Cardiac muscle cell (in vitro differentiated cells and primary cell): ENCODE measurements at regions not wholly inside any gene's neighbourhood (a gene's known extent, or its start where the extent isn't known, plus 50 kb on each side); places are given as distances from the start of the nearest gene placed in this dataset.

Source experiments
- DNase-seq, 2 donors: peaks; one replicate each; pipeline versions ENCODE4 v3.0.0 to v3.0.0-alpha.2; 2010 to 2017; ENCODE audit warnings: low read depth in 1 of 2, low spot score in 1 of 2
- H3K27ac ChIP-seq: fragments of 200-600 bp; sonication (generic); 2 replicates; pipeline ENCODE4 v1.5.1; 2016
- H3K27me3 ChIP-seq: fragments of 200-600 bp; sonication (generic); 2 replicates; pipeline ENCODE4 v1.6.0; 2016; ENCODE audit warnings: control low read depth
- H3K36me3 ChIP-seq: fragments of 200-600 bp; sonication (generic); 2 replicates; pipeline ENCODE4 v1.5.1; 2016; ENCODE audit warnings: control low read depth
- H3K4me1 ChIP-seq: fragments of 200-600 bp; sonication (generic); 2 replicates; pipeline ENCODE4 v1.8.1; 2017; ENCODE audit warnings: low read depth, mild to moderate bottlenecking, mixed run types
- H3K4me3 ChIP-seq: fragments of 200-600 bp; sonication (generic); 2 replicates; pipeline ENCODE4 v1.5.1; 2016; ENCODE audit warnings: mild to moderate bottlenecking
- H3K9me3 ChIP-seq: fragments of 200-600 bp; sonication (generic); 2 replicates; pipeline ENCODE4 v1.5.1; 2017; ENCODE audit warnings: low read depth, mild to moderate bottlenecking, control low read depth
- TF ChIP-seq, protein P1 (sequence below): IDR thresholded peaks from 2 replicates; pipeline ENCODE4 v1.5.1; 2012; ENCODE audit warnings: low read depth, mild to moderate bottlenecking, low read length

DNA sequence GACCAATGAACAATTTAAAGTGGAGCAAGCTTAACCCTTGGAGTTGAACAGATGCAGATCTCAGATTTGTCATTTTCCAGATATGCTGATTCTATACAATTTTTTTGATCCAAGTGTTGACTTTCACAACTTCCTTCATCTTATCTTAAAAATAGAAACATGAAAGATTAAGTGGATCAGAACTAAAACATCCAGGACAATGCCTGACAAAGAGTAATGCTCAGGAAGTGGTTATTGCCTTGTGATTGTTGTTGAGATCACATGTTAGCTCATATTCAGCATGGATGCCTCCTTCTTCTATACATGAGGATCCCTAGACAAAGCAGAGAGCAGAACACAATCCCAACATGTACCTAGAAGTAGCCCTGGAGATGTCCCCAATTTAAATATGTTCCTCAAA is 160.9 kb downstream of the PPARGC1A start:
- no peak overlapping the region for H3K27ac ChIP-seq
- H3K27me3 ChIP-seq = no peaks in the 10 kb centered on the region
- H3K4me3 ChIP-seq = no peak overlapping the region
- DNase-seq = peak in 1 of 2 donors; percentile 14
- H3K9me3 ChIP-seq = no peaks in the 10 kb centered on the region
- H3K4me1 ChIP-seq = no peaks in the 10 kb centered on the region
- TF ChIP-seq, protein P1, sequence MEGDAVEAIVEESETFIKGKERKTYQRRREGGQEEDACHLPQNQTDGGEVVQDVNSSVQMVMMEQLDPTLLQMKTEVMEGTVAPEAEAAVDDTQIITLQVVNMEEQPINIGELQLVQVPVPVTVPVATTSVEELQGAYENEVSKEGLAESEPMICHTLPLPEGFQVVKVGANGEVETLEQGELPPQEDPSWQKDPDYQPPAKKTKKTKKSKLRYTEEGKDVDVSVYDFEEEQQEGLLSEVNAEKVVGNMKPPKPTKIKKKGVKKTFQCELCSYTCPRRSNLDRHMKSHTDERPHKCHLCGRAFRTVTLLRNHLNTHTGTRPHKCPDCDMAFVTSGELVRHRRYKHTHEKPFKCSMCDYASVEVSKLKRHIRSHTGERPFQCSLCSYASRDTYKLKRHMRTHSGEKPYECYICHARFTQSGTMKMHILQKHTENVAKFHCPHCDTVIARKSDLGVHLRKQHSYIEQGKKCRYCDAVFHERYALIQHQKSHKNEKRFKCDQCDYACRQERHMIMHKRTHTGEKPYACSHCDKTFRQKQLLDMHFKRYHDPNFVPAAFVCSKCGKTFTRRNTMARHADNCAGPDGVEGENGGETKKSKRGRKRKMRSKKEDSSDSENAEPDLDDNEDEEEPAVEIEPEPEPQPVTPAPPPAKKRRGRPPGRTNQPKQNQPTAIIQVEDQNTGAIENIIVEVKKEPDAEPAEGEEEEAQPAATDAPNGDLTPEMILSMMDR = no peak
- no peaks in the 10 kb centered on the region for H3K36me3 ChIP-seq

DNA sequence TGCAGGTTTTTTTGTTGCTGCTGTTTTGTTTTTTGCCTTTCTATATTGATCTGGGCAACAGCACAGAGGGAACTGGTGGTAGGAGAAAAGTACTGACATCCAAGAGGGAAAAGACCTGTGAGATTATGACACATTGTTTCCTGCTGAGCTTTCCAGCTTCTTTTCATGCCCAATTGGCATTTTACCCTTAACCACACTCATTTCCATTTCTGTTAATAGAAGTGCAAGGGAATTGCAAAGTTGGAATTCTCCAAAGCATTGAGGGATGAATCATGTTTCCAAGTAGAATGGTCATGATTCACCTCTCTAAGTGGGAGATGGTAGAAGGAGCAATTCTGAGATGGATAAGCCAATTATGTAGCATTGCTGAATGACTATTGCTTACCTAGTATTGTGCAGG is 161.5 kb downstream of the PPARGC1A start:
- peak in 1 of 2 donors; percentile 88 for DNase-seq

DNA sequence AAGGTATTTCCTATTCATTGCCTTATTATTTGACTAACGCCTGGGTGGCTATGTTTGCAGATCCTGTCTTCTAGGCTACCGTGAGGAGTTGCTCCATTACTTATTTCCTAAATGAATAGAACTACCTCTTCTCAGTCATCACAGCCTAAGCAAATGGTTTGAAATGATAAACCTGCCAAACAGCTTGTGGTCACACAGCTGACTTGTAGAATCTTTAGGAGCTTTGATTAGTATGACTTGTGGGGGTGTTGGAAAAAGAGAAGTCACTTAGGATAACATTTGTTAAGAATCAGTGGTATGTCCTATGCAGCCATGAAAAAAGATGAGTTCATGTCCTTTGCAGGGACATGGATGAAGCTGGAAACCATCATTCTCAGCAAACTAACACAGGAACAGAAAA is 169.3 kb downstream of the PPARGC1A start:
- Histone ChIP-seq H3K4me3 (no peak overlapping the region), H3K27ac (no peak overlapping the region), H3K36me3 (no peaks in the 10 kb centered on the region), H3K4me1 (no peaks in the 10 kb centered on the region), H3K9me3 (no peaks in the 10 kb centered on the region), H3K27me3 (no peaks in the 10 kb centered on the region)
- TF ChIP-seq, protein P1 = no peak
- DNase-seq = no peak

More for the DNA sequence above, 161.5 kb downstream of the PPARGC1A start:
- Histone ChIP-seq H3K27me3 (no peaks in the 10 kb centered on the region), H3K36me3 (no peaks in the 10 kb centered on the region), H3K4me3 (no peak overlapping the region), H3K27ac (no peak overlapping the region), H3K9me3 (no peaks in the 10 kb centered on the region), H3K4me1 (no peaks in the 10 kb centered on the region)
- TF ChIP-seq, protein P1 = no peak

DNA sequence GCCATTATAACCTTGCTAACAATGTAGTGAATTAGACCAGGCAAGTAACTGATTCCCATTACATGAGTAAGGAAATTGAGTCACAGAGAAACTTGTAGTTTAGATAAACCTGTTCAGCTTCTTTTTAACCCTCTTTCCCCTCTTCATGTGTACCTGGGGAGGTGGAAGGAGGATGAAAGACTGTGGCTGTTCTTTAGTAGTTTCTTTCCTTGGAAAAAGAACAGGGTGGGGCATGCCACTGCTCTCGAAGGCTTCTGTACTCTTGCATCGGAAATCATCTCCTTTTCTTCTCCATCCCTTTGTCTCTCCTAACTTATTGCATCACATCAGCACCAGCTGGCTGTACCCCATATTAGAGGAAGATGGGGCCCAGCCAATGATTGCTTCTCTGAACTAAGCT is 171.4 kb downstream of the PPARGC1A start:
- no peaks in the 10 kb centered on the region for H3K36me3 ChIP-seq
- H3K27me3 ChIP-seq = no peaks in the 10 kb centered on the region
- H3K9me3 ChIP-seq = no peaks in the 10 kb centered on the region
- TF ChIP-seq, protein P1 = no peak
- H3K4me1 ChIP-seq = no peaks in the 10 kb centered on the region
- H3K27ac ChIP-seq = no peak overlapping the region
- H3K4me3 ChIP-seq = no peak overlapping the region
- DNase-seq = no peak

DNA sequence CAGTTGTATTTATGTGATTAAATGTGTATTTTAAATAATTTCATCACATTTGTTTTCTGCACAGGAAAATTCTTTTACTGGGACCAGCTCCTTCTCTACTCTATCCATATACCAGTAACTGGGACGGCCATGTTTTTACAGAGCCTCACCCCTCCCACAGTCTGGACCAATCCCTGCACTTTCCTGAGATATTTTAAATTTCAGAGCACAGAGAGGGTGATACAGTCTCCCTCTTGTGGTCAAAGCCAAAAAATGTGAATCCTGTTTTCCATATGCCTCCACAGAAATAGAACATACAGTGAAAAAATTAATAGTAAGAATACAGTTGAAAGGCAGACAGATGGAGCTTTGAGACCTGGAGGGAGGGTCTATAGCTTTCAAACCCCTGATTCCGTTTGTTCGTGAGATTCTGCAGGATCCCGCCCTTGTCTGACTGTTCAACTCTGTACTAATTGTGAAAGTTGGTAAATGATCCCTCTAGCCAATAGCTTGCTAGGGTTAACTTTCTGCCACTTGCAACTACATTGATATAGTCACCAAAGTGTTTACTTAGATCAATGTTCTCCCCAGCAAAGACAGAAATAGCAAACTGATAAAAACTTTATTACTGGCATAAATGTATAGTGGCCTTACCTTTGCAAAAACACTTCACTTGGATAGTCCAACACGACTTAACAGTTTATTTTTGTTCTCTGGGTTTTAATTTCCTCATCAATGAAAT is 172.2 kb downstream of the PPARGC1A start:
- no peaks in the 10 kb centered on the region for H3K36me3 ChIP-seq
- TF ChIP-seq, protein P1 = peak; percentile 35
- H3K4me3 ChIP-seq = no peak overlapping the region
- no peaks in the 10 kb centered on the region for H3K9me3 ChIP-seq
- DNase-seq = peak; percentile 10 to 43
- no peaks in the 10 kb centered on the region for H3K27me3 ChIP-seq
- no peak overlapping the region for H3K27ac ChIP-seq
- H3K4me1 ChIP-seq = no peaks in the 10 kb centered on the region

DNA sequence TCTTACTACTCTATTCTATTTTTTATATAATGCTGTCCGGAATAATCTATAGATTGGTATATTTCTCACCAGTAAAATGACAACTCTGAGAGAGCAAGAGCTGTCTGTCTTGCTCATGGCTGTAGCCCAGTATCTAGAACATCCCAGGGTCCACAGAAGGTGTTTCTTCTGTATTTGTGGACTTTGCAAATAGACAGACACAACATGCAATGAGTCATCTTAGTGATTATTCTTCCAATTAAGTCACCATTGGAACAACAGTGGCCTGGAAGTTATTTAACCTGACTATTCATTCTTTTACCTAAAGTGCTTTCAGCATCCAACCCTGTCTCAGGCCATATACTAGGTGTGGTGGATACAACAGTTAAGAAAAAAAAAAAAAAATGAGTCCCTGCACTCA is 179.5 kb downstream of the PPARGC1A start:
- Histone ChIP-seq H3K27me3 (no peaks in the 10 kb centered on the region), H3K4me3 (no peak overlapping the region), H3K27ac (no peak overlapping the region), H3K9me3 (no peaks in the 10 kb centered on the region), H3K4me1 (no peaks in the 10 kb centered on the region), H3K36me3 (no peaks in the 10 kb centered on the region)
- DNase-seq = no peak
- TF ChIP-seq, protein P1 = no peak
